RWPE1 (cell line): ENCODE measurements at regions not wholly inside any gene's neighbourhood (a gene's known extent, or its start where the extent isn't known, plus 50 kb on each side); places are given as distances from the start of the nearest gene placed in this dataset.

ENCODE experiments used
- CTCF ChIA-PET: fragments of 350-600 bp; sonication (Branson Sonifier 250); formaldehyde crosslinking; extraction: SDS; loops from one replicate; lab custom pipeline; 2021; lab: Yijun Ruan, JAX
- POLR2A ChIA-PET: fragments of 400-600 bp; formaldehyde crosslinking; extraction: SDS; loops from one replicate; lab custom pipeline; 2020; ENCODE audit warnings: antibody characterized with exemption; ENCODE audit not compliant: low non-redundant PET; lab: Yijun Ruan, JAX
- DNase-seq: peaks from one replicate; pipeline ENCODE4 v3.0.0; 2012; ENCODE audit warnings: low spot score
- H3K27ac ChIP-seq: fragments of 450-650 bp; 2 replicates; pipeline ENCODE4 v1.5.1; 2017
- CTCF ChIP-seq: fragments of 450-650 bp; conservative IDR thresholded peaks from 2 replicates; pipeline ENCODE4 v1.5.1; 2017; ENCODE audit warnings: low read depth, mild to moderate bottlenecking

- DNase-seq = no peak
- POLR2A ChIA-PET = no interaction called here
- TF ChIP-seq CTCF = no peak
- CTCF ChIA-PET = no interaction called here
- H3K27ac ChIP-seq = no peak overlapping the region
Observed at GRCh38 chr2:4891394-4891793, 800.8 kb upstream of the SOX11 start.

GRCh38 chr2:4895371-4895770, 796.8 kb upstream of the SOX11 start:
- ChIA-PET CTCF (no interaction called here), POLR2A (no interaction called here)

GRCh38 chr2:4898706-4899105, 793.5 kb upstream of the SOX11 start:
- ChIA-PET POLR2A (no interaction called here), CTCF (no interaction called here)
- DNase-seq = peak; percentile 42
- H3K27ac ChIP-seq = no peak overlapping the region
- no peak for TF ChIP-seq CTCF

More at GRCh38 chr2:4895371-4895770, 796.8 kb upstream of the SOX11 start:
- H3K27ac ChIP-seq = no peak overlapping the region
- no peak for DNase-seq
- no peak for TF ChIP-seq CTCF

GRCh38 chr2:4900242-4900641, 791.9 kb upstream of the SOX11 start:
- H3K27ac ChIP-seq = no peak overlapping the region
- no peak for TF ChIP-seq CTCF
- ChIA-PET POLR2A (no interaction called here), CTCF (no interaction called here)
- no peak for DNase-seq

- no peak overlapping the region for H3K27ac ChIP-seq
- no peak for TF ChIP-seq CTCF
- DNase-seq = no peak
- CTCF ChIA-PET = no interaction called here
- POLR2A ChIA-PET = no interaction called here
Observed at GRCh38 chr2:4900861-4901770, 791.1 kb upstream of the SOX11 start.

GRCh38 chr2:4903656-4904348, 788.4 kb upstream of the SOX11 start:
- H3K27ac ChIP-seq = no peak overlapping the region
- no peak for TF ChIP-seq CTCF
- DNase-seq = no peak
- POLR2A ChIA-PET = no interaction called here
- CTCF ChIA-PET = no interaction called here
